NOMO-1 treated with dmso at 0.1 percent for 144 hours (cell line): ENCODE measurements at regions not wholly inside any gene's neighbourhood (a gene's known extent, or its start where the extent isn't known, plus 50 kb on each side); places are given as distances from the start of the nearest gene placed in this dataset.
A peak's percentile ranks its signal among the peaks of the same experiment; 100 is the strongest.

Source experiments
- DNase-seq: peaks from one replicate; lab custom pipeline; 2025; ENCODE audit not compliant: unreplicated experiment; lab: John Stamatoyannopoulos, UW

DNA sequence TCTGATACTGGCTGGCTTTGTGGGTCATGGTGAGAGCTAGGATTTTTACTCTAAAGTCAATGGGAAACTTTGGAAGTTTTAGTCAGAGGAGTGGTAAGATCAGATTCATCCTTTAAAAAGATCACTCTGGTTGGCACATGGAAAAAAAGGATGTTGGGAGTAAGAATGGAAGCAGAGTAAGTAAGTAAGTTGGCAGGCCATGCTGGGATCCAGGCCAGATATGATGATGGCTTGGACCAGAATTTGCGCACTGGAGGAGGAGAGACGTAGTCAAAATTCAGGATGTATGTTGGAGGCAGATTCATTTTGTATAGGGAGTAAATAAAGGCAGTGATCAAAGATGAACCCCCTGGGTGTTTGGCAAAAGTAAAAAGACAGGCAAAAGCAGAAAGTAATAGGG, 283.3 kb upstream of the THSD7B start:
- DNase-seq = no peak

DNA sequence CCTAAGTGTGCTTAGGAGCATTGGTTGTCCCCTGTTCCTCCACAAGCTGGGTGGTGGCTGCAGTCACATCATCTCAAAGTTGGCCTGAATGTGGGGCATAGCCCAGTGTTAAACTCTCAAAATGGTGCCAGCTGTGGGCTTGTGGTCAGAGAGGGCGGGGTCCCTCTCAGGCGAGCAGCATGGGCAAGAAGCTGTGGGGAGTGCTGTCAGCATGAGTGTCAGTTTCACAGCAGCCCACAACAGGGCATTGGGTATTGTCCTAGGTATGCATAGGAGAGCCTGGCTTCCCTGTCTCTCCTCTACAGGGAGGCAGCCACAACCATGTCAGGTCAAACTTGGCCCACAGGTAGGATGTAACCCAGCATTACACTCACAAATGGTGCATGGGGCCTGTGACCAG, 285.6 kb upstream of the THSD7B start:
- no peak for DNase-seq

DNA sequence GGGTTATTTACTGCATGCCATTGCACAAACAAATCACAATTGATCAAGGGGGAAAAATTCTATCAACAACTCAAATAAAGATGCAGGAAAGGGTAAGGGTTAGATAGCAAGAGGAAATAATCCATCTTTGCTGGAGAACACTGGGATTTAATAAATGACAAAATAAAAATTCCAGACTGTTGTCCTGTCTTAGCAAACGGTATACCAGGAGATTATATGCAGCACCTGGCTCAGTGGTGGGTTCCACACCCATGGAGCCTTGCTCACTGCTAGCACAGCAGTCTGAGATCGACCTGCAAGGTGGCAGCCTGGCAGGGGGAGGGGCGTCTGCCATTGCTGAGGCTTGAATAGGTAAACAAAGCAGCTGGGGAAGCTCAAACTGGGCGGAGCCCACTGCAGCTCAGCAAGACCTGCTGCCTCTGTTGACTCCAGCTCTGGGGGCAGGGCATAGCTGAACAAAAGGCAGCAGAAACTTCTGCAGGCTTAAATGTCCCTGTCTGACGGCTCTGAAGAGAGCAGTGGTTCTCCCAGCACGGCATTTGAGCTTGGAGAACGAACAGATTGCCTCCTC, 296.5 kb upstream of the THSD7B start:
- no peak for DNase-seq

DNA sequence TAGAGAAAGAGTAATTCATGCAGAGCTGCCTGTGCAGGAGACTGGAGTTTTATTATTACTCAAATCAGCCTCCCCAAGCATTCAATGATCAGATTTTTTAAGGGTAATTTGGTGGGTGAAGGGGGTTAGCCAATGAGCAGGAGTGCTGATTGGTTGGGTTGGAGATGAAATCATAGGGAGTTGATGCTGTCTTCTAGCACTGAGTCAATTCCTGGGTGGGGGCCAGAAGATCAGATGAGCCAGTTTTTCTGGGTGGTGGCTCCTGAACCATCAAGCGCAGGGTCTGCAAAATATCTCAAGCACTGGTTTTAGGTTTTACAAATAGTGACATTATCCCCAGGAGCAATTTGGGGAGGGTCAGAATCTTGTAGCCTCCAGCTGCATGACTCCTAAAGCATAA, 312.8 kb upstream of the THSD7B start:
- DNase-seq = no peak

DNA sequence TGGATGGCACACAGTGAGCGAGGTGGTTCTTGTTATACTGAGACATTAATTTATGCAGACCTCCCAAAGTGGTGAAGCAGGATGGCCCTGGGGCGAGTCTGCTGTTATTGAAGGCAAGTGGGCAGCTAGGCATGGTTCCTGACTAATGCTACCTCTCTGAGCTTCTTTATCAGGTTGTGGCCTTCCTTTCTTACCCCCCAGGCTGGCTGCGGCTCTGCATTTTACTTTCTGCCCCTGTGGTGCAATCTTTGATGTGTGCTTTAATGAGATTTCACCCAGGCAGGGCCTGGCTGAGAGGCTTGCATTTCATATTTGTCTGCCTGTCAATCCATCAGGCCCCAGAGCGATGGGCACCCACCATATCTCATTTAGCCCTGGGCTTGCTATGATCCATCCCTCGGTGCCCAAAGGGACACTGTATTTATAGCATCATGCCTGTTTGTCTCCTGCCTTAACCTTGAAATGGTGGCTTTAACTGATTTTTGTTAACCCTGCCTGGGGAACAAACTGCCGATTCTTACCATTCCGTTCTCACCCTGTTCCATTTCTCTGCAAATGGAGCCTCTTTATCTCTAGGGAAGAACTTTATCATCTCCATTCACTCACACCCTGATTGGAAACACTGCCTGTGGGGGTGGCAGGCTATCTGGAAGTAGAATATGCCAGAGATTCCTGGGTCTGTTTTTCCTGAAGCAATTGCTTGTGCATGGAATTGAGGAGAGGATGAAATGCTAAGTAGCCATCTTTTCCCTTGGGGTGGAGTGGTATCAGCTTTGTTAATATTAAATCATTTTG, 316.2 kb upstream of the THSD7B start:
- no peak for DNase-seq

DNA sequence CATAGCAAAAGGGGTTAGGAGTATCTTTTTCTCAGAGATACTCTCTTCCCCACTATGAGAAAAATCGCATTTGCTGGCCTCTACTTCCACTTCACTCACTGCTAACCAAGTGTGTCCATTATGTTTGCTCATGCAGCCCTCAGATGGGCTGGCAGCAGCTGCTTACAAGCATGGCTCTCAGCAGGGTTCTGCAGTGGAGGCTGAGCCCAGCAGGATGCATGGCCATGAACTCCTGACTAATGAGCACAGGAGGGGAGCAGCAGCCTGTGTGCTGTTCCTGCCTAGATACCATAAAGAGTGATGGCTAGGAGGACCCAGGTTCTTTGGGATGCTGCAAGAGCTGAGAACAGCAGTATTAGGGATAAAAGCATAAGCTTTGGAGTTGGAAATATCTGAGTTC, 316.9 kb upstream of the THSD7B start:
- DNase-seq = no peak

DNA sequence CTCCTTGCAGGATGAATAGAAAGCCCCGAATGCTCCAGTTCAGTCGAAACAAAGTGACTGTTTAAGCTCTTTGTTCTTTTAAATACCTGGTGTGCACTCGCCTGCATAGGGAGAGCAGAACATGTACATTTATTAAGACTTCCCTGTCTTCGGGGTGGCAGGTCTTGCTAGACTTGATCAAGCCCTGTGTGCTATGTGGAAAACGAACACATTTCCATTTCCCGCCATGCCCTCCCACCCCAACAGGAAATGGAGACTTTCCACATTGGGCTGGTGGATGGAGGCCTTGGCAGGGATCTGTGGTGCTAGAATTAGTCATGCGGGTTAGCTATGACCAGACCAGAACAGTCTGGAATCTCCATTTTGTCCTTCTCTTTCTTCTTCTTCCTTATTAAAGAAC, 321.0 kb upstream of the THSD7B start:
- DNase-seq = no peak

DNA sequence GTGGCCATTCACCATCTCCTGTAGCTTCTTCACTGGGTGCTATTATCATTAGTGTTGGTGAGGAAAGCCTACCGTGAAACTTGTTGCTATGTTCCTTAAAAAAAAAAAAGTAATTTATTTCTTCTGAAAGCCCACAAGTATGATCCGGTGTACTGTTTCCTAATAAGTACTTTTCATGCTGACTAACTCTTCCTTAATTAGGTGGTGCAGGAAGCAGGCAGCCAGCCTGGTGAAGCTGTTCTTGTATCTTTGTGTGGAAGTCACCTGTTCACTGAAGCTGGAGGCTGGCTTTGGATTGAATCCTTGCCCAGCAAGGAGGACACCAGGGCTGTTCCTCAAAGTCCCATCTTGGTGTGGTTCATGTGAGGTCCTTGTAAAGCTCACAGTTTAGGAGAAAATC, 321.7 kb upstream of the THSD7B start:
- peak; percentile 57 for DNase-seq

DNA sequence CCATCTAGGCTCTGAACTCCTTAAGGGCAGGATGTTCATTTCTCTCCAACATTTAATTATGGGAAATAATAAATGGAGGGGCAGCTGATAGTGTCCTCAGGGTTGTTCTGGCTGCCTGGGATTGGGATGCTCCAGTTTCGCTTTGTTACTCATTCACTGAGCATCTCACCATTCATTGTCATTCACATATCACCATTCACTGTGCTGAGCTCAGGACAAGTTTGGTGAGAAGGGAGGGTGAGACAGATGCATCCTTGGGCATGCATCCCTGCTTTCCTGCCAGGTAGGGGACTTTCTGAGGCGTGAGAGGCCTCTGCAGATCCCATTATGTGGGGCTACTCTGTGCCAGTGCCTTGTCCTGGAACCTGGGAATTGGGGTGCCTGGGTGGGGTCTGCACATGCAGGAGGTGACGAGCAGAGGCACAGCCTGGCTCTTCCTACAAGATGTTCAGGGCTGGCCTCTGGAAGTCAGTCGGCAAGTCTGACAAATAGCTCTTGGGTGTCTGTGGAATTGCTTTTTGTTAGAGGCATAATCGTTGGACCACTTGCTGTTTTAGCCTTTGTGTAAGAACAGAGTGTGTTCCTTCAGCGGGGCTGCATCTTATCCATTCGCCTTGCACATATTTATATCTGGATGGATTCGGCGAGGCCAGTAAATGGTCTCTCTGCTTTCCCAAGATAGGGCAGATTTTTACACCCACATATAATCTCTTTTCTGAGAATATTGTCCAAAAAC, 323.2 kb upstream of the THSD7B start:
- DNase-seq = no peak

DNA sequence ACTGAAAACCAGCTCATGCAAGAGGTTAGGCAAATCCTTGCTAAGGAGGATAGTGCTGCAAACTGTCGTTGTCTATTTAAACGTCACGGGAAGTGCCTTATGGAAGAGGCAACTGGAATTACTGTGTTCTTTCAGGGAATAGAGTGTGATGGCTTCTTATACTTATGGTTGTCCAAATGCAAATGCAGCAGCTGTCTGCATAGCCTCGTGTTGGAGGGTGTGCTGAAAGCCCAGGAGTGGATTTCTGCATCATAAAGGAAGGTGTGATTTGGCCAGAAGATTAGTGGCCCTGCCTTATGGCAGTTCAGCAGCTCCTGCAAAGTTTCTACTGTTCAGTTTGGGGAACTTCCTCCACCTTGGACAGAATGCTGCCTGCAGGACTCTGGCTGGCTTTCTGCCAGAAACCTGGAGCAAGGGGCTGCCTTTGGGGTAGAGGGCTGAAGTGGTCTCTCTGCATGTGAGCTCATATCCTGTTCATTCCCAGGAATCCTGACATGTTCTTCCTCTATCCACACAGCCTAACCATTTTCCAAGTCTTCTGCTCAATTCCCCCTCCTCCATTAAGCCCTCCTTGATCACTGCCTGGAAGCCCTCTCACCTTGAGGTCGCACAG, 321.2 kb upstream of the CXCR4 start:
- DNase-seq = no peak

DNA sequence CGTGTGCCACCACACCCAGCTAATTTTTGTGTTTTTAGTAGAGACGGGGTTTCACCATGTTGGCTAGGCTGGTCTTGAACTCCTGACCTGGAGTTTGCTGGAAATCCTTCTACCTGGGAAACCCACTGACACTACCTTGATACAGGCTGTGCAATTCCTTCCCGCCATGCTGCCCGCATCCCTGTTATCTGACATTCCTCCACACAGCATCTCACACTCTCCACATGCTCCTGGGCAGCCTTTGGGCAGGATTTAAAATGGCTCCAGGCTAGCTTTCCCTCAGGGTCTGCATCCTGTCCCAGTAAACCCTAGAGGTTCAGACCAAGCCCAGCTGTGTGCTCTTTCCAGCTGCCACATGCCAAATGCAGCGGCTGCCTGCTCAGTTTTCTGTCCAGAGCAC, 319.5 kb upstream of the CXCR4 start:
- DNase-seq = no peak

DNA sequence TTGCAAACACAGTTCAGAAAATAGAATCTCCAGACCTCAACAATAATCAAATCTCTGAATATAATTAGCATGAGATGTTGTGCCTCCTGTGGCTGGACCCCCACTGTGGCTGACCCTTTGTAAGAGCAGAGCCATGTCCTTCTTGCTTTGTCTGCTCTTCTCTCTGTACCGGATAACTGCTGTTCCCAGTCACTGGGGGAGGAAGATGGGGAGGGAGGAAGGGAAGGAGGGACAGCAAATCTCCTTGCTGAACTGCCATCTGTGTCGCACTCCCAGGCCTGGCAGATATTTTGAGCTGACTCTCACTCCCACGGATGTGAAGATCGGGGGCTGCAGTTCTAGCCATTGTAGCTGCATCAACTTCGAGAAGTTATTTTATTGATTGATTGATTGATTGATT, 319.0 kb upstream of the CXCR4 start:
- no peak for DNase-seq

DNA sequence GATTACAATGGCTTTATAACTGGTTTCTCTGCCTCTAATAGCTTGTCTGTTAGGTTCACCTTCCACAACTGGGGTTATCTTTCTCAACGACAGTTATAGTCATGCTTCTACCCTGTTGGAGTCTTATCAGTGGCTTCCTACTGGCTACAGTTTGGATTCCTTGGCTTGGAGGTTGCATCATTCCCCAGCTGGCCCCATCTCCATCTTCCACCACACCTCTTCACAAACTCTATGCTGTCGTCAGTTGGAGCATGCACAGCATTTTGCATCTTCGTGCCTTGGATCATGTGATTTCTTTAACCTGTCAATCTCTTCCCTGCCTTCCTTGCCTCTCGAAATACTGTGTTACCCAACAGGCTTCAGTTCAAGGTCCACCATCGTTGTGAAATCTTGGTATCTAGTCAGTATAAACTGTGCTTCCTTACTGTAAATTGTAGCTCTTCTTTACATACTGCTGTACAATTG, 316.3 kb upstream of the CXCR4 start:
- DNase-seq = peak; percentile 60

DNA sequence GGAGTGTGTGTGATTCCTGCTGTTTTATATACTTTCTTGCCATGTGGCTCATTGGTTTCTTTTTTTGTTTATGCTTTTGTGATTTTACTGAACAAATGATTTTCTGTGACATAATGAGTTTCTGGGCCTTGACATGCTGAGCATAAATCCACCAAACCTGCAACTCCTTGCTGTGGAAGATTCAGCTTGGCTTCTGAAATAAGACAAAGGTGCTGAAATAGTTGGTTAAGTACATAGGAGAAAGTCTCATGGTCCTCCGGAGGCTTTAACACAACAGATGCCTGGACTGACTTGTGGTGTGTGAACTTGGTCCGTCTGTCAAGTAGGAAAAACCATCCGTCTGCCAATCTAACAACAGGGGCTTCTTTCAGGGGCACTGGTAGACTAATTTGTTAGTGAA, 315.3 kb upstream of the CXCR4 start:
- no peak for DNase-seq

DNA sequence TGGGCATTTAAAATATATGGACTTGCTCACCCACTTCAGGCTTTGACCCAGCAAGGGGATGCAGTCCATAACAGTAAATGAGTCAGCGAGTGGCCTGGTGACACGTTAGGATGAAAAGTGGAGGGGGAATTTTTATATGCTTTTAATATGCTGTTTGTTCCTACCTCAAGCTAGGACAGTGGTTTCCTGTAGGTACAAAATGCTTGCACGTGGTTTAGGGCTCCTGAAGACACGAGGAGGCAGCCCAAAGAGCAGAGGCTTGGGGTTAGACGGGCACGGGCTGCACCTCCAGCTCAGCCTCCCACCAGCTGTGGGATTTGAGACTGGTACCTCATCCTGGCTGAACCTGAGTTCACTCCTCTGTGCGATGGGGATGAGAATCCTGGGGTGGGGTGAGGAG, 306.2 kb upstream of the CXCR4 start:
- no peak for DNase-seq

DNA sequence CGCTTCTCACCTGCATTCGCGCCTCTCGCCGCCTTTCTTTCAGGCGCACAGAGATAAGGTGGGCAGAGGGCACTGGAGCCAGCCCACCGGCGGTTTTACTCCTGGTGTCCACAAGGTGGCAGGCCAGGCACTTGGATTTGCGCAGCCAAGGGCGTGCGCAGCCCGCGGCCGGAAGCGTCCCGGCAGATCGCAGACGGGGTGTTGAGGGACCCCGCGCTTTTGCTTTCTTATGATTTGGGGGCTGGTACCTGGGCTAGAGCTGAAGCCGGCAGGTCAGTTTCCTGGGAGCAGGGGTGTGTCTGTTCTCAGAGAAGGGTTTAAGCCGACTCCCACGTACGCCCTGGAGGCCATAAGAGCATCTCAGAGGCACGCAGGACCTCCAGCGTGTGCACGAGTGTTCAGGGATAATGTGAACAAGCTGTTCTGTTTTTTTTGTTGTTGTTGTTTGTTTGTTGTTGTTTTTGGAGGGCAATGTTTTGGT, 305.6 kb upstream of the CXCR4 start:
- peak; percentile 59 for DNase-seq

DNA sequence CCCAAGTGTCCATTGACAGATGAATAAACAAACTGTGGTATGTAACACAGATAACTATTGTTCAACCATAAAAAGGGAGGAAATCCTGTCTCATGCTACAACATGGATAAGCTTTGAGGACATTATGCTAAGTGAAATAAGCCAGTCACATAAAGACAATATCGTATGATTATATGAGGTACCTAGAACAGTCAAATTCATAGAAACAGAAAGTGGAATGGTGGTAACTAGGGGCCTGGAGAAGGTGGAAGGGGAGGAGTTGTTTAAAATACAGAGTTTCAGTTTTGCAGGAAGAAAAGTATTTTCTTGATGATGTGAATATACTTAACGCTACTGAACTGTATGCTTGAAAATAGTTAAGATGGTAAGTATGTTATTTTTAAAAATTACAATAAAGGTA, 304.6 kb upstream of the CXCR4 start:
- DNase-seq = no peak

DNA sequence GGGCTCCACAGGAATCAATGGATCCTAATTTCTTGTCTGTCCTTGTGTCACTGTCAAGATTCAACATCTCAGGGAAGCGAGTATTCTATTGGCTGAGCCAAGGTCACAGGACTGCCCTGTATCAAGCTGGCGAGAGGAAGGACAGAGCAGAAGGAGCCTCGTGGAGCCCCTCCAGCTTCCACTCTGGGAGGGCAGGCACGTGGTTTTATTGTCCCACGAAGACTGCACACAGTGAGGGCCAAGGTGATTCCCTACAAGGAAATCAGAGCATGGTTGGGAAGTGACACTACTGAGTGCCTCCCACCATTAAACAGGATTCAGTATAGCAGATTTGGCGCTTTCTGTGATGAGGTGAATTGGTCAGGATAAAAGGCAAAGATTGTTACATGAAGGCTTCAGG, 302.4 kb upstream of the CXCR4 start:
- DNase-seq = no peak

DNA sequence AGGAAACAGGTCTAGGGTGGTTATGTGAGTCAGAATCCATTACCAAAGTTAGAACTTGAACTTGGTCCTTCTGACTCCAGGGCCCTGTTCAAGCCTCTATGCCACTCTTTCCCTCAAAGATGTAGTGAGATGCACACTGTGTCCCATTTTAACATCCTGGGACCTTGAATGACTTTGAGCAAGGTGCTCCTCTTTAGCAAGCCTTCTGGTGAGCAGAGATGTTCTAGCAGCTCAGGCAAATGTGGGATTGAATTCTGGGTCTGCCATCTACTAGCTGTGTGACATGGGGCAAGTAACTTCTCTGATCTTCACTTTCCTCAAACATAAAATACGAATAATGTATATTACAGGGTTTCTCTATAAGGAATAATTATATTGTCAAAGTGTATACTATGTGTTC, 294.0 kb upstream of the CXCR4 start:
- no peak for DNase-seq

DNA sequence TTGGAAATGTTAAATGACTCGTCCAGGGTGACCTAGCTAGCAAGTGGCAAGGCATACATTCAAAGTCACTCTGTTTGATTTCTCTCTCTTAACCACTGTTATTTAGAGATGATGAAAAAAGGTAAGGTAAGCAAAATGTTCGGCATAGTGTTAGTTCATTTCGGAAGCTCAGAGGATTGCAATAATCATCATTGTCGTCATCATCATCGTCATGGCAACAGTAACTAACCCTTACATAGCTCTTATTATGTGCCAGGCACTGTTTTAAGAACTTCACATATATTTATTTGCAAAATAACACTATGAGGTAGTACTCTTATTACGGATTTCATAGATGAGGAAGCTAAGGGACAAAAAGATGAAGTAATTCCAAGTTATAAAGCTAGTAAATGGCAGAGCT, 292.7 kb upstream of the CXCR4 start:
- DNase-seq = no peak

DNA sequence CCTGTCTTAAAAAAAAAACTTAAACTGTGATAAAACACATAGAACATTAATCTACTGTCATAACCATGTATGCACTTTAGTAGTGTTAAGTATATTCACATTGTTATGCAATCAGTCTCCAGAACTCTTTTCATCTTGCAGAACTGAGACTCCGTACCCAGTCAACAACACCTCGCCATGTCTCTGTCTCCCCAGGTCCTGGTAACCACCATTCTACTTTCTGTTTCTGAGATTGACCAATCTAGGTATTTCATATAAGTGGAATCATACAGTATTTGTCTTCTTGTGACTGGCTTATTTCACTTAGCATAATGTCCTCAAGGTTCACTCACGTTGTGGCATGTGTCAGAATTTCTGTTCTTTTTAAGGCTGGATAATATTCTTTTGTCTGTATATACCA, 290.8 kb upstream of the CXCR4 start:
- no peak for DNase-seq

DNA sequence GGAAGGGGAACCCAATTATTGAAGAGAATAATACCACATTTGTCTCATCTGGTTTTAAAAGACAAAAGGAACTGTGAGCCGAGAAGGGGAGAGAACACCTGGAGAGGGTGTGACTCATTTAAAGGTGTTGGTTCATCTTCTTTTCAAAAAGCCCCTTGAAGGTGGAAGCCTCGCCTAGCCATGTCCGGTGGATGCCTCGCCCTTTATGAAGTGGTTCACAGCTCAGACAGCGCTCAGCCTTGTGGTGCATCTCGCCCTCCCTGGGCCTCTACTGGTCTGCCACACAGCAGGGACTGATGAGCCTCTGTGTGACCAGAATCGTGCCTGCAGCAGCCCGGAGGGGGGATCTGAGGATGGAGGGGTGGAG, 290.0 kb upstream of the CXCR4 start:
- no peak for DNase-seq
